ENCODE measurements at regions not wholly inside any gene's neighbourhood (a gene's known extent, or its start where the extent isn't known, plus 50 kb on each side); places are given as distances from the start of the nearest gene placed in this dataset.

- TF ChIP-seq AFF4 (CRISPR knock-in tag; IDR thresholded peaks at IDR 0.05) = no peak
- TF ChIP-seq ZNF395 (CRISPR knock-in tag; IDR thresholded peaks at IDR 0.05) = no peak
- TF ChIP-seq PYGO2 (tag; IDR thresholded peaks at IDR 0.05) = no peak
- TF ChIP-seq UBTF (IDR thresholded peaks at IDR 0.05; ENCODE audit: borderline replicate concordance in 1 of 2, low read depth in 2 of 2, low read length in 2 of 2) = no peak
- TF ChIP-seq ZNF785 (CRISPR knock-in tag; IDR thresholded peaks at IDR 0.05) = no peak
- no peak for TF ChIP-seq HNRNPLL (IDR thresholded peaks at IDR 0.05; ENCODE audit: low read depth, low read length, poor library complexity, severe bottlenecking)
- TF ChIP-seq FOXP4 (CRISPR knock-in tag; IDR thresholded peaks at IDR 0.05; ENCODE audit: borderline replicate concordance) = no peak
- TF ChIP-seq HLTF (IDR thresholded peaks at IDR 0.05) = no peak
- TF ChIP-seq PPARD (CRISPR knock-in tag; IDR thresholded peaks at IDR 0.05) = no peak
- TF ChIP-seq EWSR1 (IDR thresholded peaks at IDR 0.05; ENCODE audit: borderline replicate concordance, low read depth, partially characterized antibody) = no peak
- TF ChIP-seq PTRF (tag; IDR thresholded peaks at IDR 0.05) = no peak
- TF ChIP-seq RHOXF2B (CRISPR knock-in tag; conservative IDR thresholded peaks at IDR 0.05) = no peak
Observed at GRCh38 chr12:75848961-75849360, 182.6 kb downstream of the PHLDA1 start (continued).
